NCI-H82 treated with DMSO at 0.1 percent for 48 hours (cell line): ENCODE measurements at regions not wholly inside any gene's neighbourhood (a gene's known extent, or its start where the extent isn't known, plus 50 kb on each side); places are given as distances from the start of the nearest gene placed in this dataset.

Experiments used
- DNase-seq: peaks from one replicate; lab custom pipeline; 2025; ENCODE audit not compliant: unreplicated experiment; lab: John Stamatoyannopoulos, UW

GRCh38 chr22:26993886-26994285 lies 336.5 kb downstream of the MIAT start:
- no peak for DNase-seq

- no peak for DNase-seq
Observed at GRCh38 chr22:26994801-26995200, 337.4 kb downstream of the MIAT start.

- DNase-seq, result no peak
Observed at GRCh38 chr22:26995235-26995634, 337.8 kb downstream of the MIAT start.

GRCh38 chr22:26996154-26996553 lies 338.8 kb downstream of the MIAT start:
- no peak for DNase-seq

- DNase-seq, result no peak
Observed at GRCh38 chr22:26998129-26998528, 340.7 kb downstream of the MIAT start.

- DNase-seq, result no peak
Observed at GRCh38 chr22:26998716-26999115, 341.3 kb downstream of the MIAT start.

GRCh38 chr22:27003297-27003696 lies 345.9 kb downstream of the MIAT start:
- no peak for DNase-seq

- no peak for DNase-seq
Observed at GRCh38 chr22:27004434-27004833, 347.0 kb downstream of the MIAT start.

- DNase-seq, result no peak
Observed at GRCh38 chr22:27008454-27008853, 351.1 kb downstream of the MIAT start.

- DNase-seq, result no peak
Observed at GRCh38 chr22:27011133-27011532, 353.7 kb downstream of the MIAT start.

GRCh38 chr22:27011717-27012116 lies 354.3 kb downstream of the MIAT start:
- DNase-seq, result no peak

- DNase-seq, result no peak
Observed at GRCh38 chr22:27019827-27020226, 362.4 kb downstream of the MIAT start.

GRCh38 chr22:27022274-27022895 lies 365.0 kb downstream of the MIAT start:
- no peak for DNase-seq

GRCh38 chr22:27022896-27023361 lies 365.5 kb downstream of the MIAT start:
- no peak for DNase-seq

GRCh38 chr22:27023591-27023990 lies 366.2 kb downstream of the MIAT start:
- DNase-seq, result no peak

- no peak for DNase-seq
Observed at GRCh38 chr22:27024982-27025381, 367.6 kb downstream of the MIAT start.

GRCh38 chr22:27028093-27028492 lies 370.7 kb downstream of the MIAT start:
- no peak for DNase-seq

GRCh38 chr22:27029584-27030130 lies 372.3 kb downstream of the MIAT start:
- no peak for DNase-seq

GRCh38 chr22:27032091-27032761 lies 374.8 kb downstream of the MIAT start:
- DNase-seq, result no peak

GRCh38 chr22:27041745-27042310 lies 384.4 kb downstream of the MIAT start:
- no peak for DNase-seq

GRCh38 chr22:27043262-27043661 lies 385.9 kb downstream of the MIAT start:
- no peak for DNase-seq
